DND-41 (cell line): ENCODE measurements at regions not wholly inside any gene's neighbourhood (a gene's known extent, or its start where the extent isn't known, plus 50 kb on each side); places are given as distances from the start of the nearest gene placed in this dataset.
"Not testable (repeated sequence)": the region's sequence is repeated elsewhere in the genome, so short reads cannot be mapped to it uniquely, and the experiment has no call there.

Experiments used
- ATAC-seq: fragments of 200-7000 bp; cut with Tn5 transposase; 3 replicates; pipeline ENCODE4 v1.9.1; 2021; ENCODE audit warnings: low read depth; ENCODE audit not compliant: insufficient read depth
- DNase-seq: peaks from one replicate; pipeline ENCODE4 v3.0.0-alpha.2; 2020
- H2AFZ ChIP-seq: 2 replicates; pipeline ENCODE4 v1.6.0; 2012; ENCODE audit warnings: low read depth, low read length
- H3K27ac ChIP-seq: 2 replicates; pipeline ENCODE4 v1.5.1; 2012; ENCODE audit warnings: low read length, inconsistent platforms
- H3K27me3 ChIP-seq: fragments of 200-600 bp; sonication (generic); 2 replicates; pipeline ENCODE4 v1.6.0; 2012; ENCODE audit warnings: low read length, mild to moderate bottlenecking, inconsistent platforms; ENCODE audit not compliant: insufficient read depth, poor library complexity
- H3K36me3 ChIP-seq: 2 replicates; pipeline ENCODE4 v1.5.1; 2012; ENCODE audit warnings: low read length, inconsistent platforms; ENCODE audit not compliant: insufficient read depth
- H3K4me1 ChIP-seq: 2 replicates; pipeline ENCODE4 v1.5.1; 2012; ENCODE audit warnings: mild to moderate bottlenecking, low read length; ENCODE audit not compliant: insufficient read depth
- H3K4me2 ChIP-seq: 2 replicates; pipeline ENCODE4 v1.6.0; 2012; ENCODE audit warnings: mild to moderate bottlenecking, moderate library complexity, low read length, inconsistent platforms; ENCODE audit not compliant: insufficient read depth
- H3K4me3 ChIP-seq, 2 experiments: fragments of 200-600 bp in 1 of 2; shearing (Covaris generic) in 1 of 2; 2 replicates each; pipeline ENCODE4 v1.5.1; 2012 to 2016; ENCODE audit warnings: inconsistent platforms in 2 of 2, low read length in 2 of 2, mild to moderate bottlenecking in 2 of 2, low read depth in 1 of 2, moderate library complexity in 1 of 2
- H3K79me2 ChIP-seq: 2 replicates; pipeline ENCODE4 v1.6.0; 2012; ENCODE audit warnings: low read length, inconsistent platforms; ENCODE audit not compliant: insufficient read depth
- H3K9ac ChIP-seq: 2 replicates; pipeline ENCODE4 v1.6.0; 2012; ENCODE audit warnings: low read depth, mild to moderate bottlenecking, inconsistent platforms, low read length, moderate library complexity
- H3K9me3 ChIP-seq: 2 replicates; pipeline ENCODE4 v1.5.1; 2012; ENCODE audit warnings: low read length, moderate library complexity, mild to moderate bottlenecking, inconsistent platforms; ENCODE audit not compliant: insufficient read depth, severe bottlenecking
- H4K20me1 ChIP-seq: 2 replicates; pipeline ENCODE4 v1.6.0; 2012; ENCODE audit warnings: low read length; ENCODE audit not compliant: insufficient read depth
- CTCF ChIP-seq: IDR thresholded peaks from 2 replicates; pipeline ENCODE4 v1.5.1; 2012; ENCODE audit warnings: borderline replicate concordance, low read length, moderate library complexity, mild to moderate bottlenecking; ENCODE audit not compliant: poor library complexity, severe bottlenecking; ENCODE audit errors: extremely low read depth
- EZH2 ChIP-seq: IDR thresholded peaks from 3 replicates; pipeline ENCODE4 v1.6.1; 2012; ENCODE audit warnings: borderline replicate concordance, low read depth, mild to moderate bottlenecking, moderate library complexity, low read length, inconsistent platforms; ENCODE audit not compliant: severe bottlenecking

- H3K36me3 ChIP-seq, result no peaks in the 10 kb centered on the region
- no peak overlapping the region for H3K9ac ChIP-seq
- no peaks in the 10 kb centered on the region for H4K20me1 ChIP-seq
- H3K27ac ChIP-seq, result no peak overlapping the region
- no peak overlapping the region for H3K4me2 ChIP-seq
- H3K4me1 ChIP-seq, result no peaks in the 10 kb centered on the region
- no peak overlapping the region for H2AFZ ChIP-seq
- no peak overlapping the region for H3K4me3 ChIP-seq
- DNase-seq, result no peak
- no peaks in the 10 kb centered on the region for H3K79me2 ChIP-seq
- TF ChIP-seq CTCF (no peak), EZH2 (no peak)
- H3K9me3 ChIP-seq, result no peaks in the 10 kb centered on the region
- no peaks in the 10 kb centered on the region for H3K27me3 ChIP-seq
- ATAC-seq, result no peak
Observed at GRCh38 chr16:29290631-29291247, 115.8 kb downstream of the NPIPB11 start.

GRCh38 chr16:29289516-29290239 lies 116.8 kb downstream of the NPIPB11 start:
- not testable (repeated sequence) for H4K20me1 ChIP-seq, H3K36me3 ChIP-seq, H3K4me1 ChIP-seq, H2AFZ ChIP-seq, H3K79me2 ChIP-seq, H3K9me3 ChIP-seq, ATAC-seq, DNase-seq, H3K27ac ChIP-seq, H3K27me3 ChIP-seq, H3K9ac ChIP-seq, H3K4me2 ChIP-seq, H3K4me3 ChIP-seq

- H2AFZ ChIP-seq, ATAC-seq, H3K27ac ChIP-seq, H3K9me3 ChIP-seq, H4K20me1 ChIP-seq, DNase-seq, H3K27me3 ChIP-seq, H3K9ac ChIP-seq, H3K4me3 ChIP-seq, H3K79me2 ChIP-seq, H3K4me2 ChIP-seq, H3K4me1 ChIP-seq, H3K36me3 ChIP-seq: not testable (repeated sequence)
Observed at GRCh38 chr16:29288711-29289474, 117.6 kb downstream of the NPIPB11 start.

GRCh38 chr16:29287871-29288535 lies 118.5 kb downstream of the NPIPB11 start:
- not testable (repeated sequence) for H3K4me3 ChIP-seq, H3K79me2 ChIP-seq, ATAC-seq, H3K9me3 ChIP-seq, H3K4me2 ChIP-seq, H3K4me1 ChIP-seq, H3K27me3 ChIP-seq, H4K20me1 ChIP-seq, H3K36me3 ChIP-seq, H3K9ac ChIP-seq, DNase-seq, H2AFZ ChIP-seq, H3K27ac ChIP-seq

GRCh38 chr16:29287246-29287645 lies 119.3 kb downstream of the NPIPB11 start:
- H3K79me2 ChIP-seq, ATAC-seq, H3K4me2 ChIP-seq, H3K27me3 ChIP-seq, H3K4me1 ChIP-seq, H3K36me3 ChIP-seq, H3K4me3 ChIP-seq, H3K27ac ChIP-seq, H3K9me3 ChIP-seq, H3K9ac ChIP-seq, H4K20me1 ChIP-seq, DNase-seq, H2AFZ ChIP-seq: not testable (repeated sequence)

- H4K20me1 ChIP-seq, H3K27me3 ChIP-seq, H3K4me2 ChIP-seq, H3K9me3 ChIP-seq, H3K79me2 ChIP-seq, H3K27ac ChIP-seq, H3K9ac ChIP-seq, H3K4me1 ChIP-seq, ATAC-seq, DNase-seq, H3K36me3 ChIP-seq, H3K4me3 ChIP-seq, H2AFZ ChIP-seq: not testable (repeated sequence)
Observed at GRCh38 chr16:29286796-29287195, 119.7 kb downstream of the NPIPB11 start.

- not testable (repeated sequence) for H3K27me3 ChIP-seq, H3K9ac ChIP-seq, H4K20me1 ChIP-seq
Observed at GRCh38 chr16:29286161-29286560, 120.3 kb downstream of the NPIPB11 start.

More at GRCh38 chr16:29286161-29286560, 120.3 kb downstream of the NPIPB11 start:
- not testable (repeated sequence) for H3K36me3 ChIP-seq, H3K27ac ChIP-seq, H3K4me2 ChIP-seq, H2AFZ ChIP-seq, H3K79me2 ChIP-seq, DNase-seq, H3K4me3 ChIP-seq, ATAC-seq, H3K4me1 ChIP-seq, H3K9me3 ChIP-seq
